GM18909 (cell line): ENCODE measurements at regions not wholly inside any gene's neighbourhood (a gene's known extent, or its start where the extent isn't known, plus 50 kb on each side); places are given as distances from the start of the nearest gene placed in this dataset.

Source experiments
- ATAC-seq: cut with Tn5 transposase; IDR thresholded peaks from one replicate; pipeline ENCODE4 v1.9.1; 2021; ENCODE audit warnings: mild to moderate bottlenecking; ENCODE audit not compliant: unreplicated experiment, poor library complexity

- no peak for ATAC-seq
These were observed 287.5 kb downstream of the GLRX3 start for GRCh38 chr10:130423455-130424305.

DNA sequence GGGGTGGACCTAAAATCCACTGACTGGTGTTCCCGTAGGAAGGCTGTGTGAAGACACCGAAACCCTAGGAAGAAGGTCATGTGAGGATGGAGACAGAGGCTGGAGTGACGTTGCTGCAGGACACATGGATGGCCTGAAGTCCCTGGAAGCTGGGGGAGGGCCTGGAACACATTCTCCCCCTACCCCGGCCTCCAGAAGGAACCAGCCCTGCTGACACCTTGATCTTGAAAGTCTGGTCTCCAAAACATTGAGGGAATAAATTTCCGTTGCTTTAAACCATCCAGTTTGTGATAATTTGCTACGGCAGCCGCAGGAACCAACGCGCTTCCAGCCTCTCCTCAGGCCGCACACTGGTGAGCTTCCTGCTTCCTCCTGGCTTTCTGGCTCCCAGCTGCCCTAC lies 288.2 kb downstream of the GLRX3 start:
- no peak for ATAC-seq

GRCh38 chr10:130425169-130425568 lies 289.0 kb downstream of the GLRX3 start:
- ATAC-seq: no peak

DNA sequence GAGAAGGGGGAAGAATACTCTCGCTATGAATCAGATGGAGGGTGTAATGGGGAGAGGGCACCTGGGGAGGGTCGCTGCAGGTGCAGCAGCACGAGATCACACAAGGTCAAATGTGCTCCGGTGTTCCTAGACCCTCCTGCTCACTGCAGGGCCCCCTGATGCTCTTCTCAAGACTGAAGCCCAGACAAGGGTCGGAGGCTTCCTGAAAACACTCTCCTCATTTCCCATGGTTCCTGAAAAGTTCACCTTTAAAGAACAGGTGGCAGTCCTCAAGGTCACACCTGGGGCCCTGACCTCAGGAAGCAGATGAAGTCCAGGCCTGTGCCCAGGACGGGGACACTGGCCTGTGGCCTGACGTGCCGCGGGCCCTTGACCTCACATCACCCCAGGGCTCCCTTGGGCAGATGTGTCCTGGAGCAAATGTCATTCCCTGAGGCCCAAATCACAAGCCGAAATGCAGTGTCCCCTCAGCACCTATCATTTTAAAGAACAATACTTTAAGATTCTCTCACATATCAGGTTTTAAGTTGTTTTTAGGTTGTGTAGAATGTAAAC lies 289.8 kb downstream of the GLRX3 start:
- no peak for ATAC-seq

DNA sequence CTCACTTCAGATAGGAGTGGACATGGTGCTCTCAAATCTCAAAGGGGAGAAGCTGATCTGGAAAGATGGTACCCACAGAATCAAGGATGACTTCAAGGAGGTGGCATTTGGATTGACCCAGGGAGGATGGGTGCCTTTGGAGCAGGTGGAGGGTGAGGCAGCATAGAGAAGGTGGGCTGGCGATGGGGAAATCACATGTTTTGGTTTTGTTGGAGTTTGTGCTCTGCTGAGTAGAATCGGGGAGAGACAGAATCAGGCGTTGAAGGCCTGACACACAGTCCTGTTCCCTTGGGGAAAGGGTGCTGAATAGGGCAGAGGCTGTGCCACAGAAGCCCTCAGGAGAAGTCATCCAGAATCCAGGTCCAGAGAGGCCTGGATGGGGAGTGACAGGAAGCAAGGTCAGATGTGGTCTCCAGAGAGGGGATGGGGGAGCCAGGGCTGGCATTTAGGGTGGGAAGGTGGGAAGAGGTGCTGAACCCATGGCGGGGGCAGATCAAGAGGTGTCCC lies 291.1 kb downstream of the GLRX3 start:
- no peak for ATAC-seq

GRCh38 chr10:130428936-130429335 lies 292.7 kb downstream of the GLRX3 start:
- ATAC-seq: no peak

GRCh38 chr10:130429809-130430208 lies 293.6 kb downstream of the GLRX3 start:
- no peak for ATAC-seq

DNA sequence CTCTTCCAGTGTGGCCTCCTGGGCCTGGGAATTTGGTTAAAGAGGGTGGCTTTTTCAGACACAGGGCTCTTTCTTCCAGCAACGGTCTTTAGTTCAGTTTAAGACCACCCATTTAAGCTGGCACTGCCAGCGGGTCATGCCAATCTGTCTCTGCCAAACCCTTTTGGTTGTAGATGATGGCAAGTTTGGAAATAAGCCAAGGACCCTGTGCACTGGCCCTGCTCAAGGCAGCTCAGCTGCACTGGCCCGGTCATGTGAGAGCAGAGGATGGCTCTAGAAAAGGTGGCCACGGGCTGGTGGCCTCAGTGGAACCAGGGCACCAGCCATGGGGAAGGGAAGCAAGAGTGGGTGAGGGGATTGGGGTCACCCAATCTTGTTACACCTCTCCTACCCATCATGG lies 294.1 kb downstream of the GLRX3 start:
- ATAC-seq: no peak

GRCh38 chr10:130430852-130431704 lies 294.9 kb downstream of the GLRX3 start:
- ATAC-seq: no peak

DNA sequence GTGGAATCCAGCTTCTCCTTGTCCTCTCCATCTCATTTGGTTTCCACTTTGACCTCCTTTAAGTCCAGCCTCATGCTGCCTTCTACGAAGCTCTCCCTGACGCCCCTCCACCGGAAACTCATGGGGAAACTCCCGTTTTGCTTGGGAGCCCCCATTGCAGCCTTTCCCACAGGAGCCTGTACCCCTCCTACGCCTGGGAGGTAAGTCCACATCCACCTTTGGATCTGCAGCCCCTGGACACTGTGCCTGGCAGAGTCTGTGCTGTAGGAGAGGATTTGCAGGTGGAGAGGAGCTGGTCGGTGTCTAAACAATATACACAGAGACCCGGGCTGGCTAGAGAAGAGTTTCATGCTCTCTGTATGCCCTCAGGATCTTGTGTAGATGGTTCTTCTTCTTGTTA lies 296.1 kb downstream of the GLRX3 start:
- ATAC-seq: no peak

DNA sequence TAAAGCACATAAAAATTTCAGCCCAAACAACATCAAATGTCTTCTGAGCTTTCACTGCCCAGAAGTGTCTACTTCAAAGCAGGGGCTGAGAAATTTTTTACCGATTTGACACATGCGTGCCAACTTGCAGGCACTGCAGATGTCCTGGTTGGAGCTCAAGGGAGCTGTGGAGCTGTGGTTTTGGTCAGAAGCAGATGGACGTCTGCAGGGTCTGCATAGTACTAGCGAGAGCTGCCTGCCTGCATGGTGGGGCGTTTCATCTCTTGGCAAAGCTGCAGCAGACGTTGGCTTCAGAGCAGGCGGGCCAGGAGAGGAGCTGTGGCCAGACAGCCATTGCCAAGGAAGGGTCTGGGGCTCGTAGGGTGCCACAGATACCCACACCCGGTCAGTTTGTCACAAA lies 296.7 kb downstream of the GLRX3 start:
- ATAC-seq: no peak

DNA sequence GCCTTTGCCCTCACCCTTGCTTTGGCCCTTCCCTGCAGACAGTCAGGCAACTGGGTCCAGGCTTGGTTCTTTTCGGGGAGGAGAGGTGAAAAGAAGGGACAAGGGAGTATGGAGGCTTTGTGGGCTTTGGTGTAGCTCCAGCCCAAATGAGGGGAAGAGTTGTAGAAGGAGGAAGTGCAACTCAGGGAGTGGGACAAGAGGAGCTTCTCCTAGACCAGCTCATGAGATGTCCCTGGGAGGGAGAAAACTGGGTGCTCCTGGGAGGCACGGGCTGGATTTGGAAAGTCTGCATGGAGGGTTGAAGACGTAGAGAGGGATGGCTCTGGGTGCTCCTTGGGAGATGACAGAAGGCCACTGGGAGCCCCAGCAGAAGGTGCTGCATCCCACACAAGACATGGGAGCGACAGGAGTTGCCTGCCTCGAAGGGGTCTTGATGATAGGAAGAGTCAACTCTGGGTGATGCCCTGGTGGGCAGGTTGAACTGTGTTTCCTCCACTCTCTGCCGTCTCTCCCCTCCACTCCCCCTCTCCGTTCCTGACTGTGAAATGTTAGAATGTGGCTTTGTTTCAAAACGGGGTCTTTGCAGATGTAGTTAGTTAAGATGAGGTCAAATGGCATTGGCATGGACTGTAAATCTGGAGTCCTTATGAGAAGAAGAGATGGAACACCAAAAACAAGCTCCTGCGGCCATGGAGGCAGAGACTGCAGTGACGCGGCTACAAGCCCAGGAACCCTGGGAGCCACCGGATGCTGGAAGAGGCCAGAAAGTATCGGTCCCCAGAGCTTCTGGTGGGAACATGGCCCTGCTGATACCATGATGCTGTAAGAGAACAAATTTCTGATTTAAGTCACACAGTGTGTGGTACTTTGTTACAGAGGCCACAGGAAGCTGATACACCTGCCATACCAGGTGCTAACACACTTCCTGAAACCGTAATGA lies 298.5 kb downstream of the GLRX3 start:
- ATAC-seq: no peak

- ATAC-seq: no peak
These were observed 299.8 kb downstream of the GLRX3 start for GRCh38 chr10:130435961-130436360.

GRCh38 chr10:130438861-130439260 lies 302.7 kb downstream of the GLRX3 start:
- no peak for ATAC-seq

DNA sequence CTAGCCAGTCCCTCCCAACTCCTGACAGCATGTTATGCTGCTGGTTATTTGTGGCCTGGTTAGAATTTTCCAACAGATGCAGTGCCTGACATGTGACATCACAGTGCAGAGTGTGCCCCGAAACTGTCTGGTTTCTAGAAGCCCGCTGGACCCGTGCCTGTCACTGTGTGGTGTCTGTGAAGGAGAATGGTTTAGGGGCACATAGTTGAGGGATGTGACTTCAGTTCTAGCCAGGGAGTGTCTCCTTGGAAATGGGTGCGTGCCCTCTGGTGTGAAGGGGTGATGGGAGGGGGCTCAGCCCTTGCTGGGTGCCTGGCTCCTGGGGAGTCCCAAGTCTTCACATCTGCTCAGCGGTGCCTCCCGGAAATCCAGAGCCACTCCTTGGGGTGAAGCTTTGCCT lies 303.6 kb downstream of the GLRX3 start:
- no peak for ATAC-seq

- ATAC-seq: no peak
These were observed 304.3 kb downstream of the GLRX3 start for GRCh38 chr10:130440494-130440893.

- no peak for ATAC-seq
These were observed 304.8 kb downstream of the GLRX3 start for GRCh38 chr10:130440971-130441370.

DNA sequence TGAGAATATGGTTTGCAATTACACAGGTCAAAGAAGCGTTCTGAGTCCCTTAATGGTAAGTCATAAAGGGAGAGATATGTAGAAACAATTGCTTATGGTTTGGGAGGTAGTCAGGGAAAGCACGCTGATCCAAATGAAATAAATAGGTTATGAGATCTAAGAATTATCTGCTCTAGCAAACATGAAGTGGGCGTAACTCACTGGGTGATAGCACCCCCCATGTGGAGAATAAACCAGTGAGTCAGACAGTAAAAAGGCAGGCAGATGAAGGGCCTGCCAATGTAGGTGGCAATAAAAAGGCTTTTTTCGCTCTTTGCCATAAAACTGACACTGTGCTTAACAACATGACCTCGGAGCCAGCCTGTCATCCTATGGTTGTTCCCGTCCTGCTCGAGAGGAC lies 306.9 kb downstream of the GLRX3 start:
- ATAC-seq: no peak

- no peak for ATAC-seq
These were observed 317.0 kb downstream of the GLRX3 start for GRCh38 chr10:130453036-130453720.
